Lower leg skin (tissue), 3 donors: ENCODE measurements at regions not wholly inside any gene's neighbourhood (a gene's known extent, or its start where the extent isn't known, plus 50 kb on each side); places are given as distances from the start of the nearest gene placed in this dataset.
"Not testable (repeated sequence)": the region's sequence is repeated elsewhere in the genome, so short reads cannot be mapped to it uniquely, and the experiment has no call there.

ENCODE experiments used
- CTCF ChIP-seq, 3 donors: fragments of 450-650 bp; IDR thresholded peaks; one replicate each; pipeline ENCODE4 v1.5.1; 2016; ENCODE audit warnings: antibody characterized with exemption in 3 of 3, mild to moderate bottlenecking in 3 of 3, moderate library complexity in 2 of 3
- POLR2A ChIP-seq, 2 donors: fragments of 450-650 bp; IDR thresholded peaks; one replicate each; pipeline ENCODE4 v1.6.1; 2016 to 2017; ENCODE audit warnings: antibody characterized with exemption in 2 of 2, mild to moderate bottlenecking in 1 of 2, moderate library complexity in 1 of 2

- not testable (repeated sequence) for TF ChIP-seq CTCF, POLR2A (IDR thresholded peaks at IDR 0.05)
These were observed 578.5 kb upstream of the ADGRB3 start for GRCh38 chr6:68056596-68056995.
